Caco-2 (cell line): ENCODE measurements at regions not wholly inside any gene's neighbourhood (a gene's known extent, or its start where the extent isn't known, plus 50 kb on each side); places are given as distances from the start of the nearest gene placed in this dataset.

Source experiments
- BruUV-seq: library from RNA; stranded (reverse); fragments of 400-500 nt; replicated peaks from 2 replicates; lab custom pipeline; 2021; lab: Mats Ljungman, UMichigan
- CTCF ChIA-PET: fragments of 300-600 bp; sonication (Branson Sonifier 250); formaldehyde crosslinking; loops from one replicate; lab custom pipeline; 2022; ENCODE audit warnings: antibody characterized with exemption; lab: Charles Lee
- POLR2A ChIA-PET: fragments of 300-600 bp; sonication (Branson Sonifier 250); formaldehyde crosslinking; loops from one replicate; lab custom pipeline; 2022; ENCODE audit warnings: antibody characterized with exemption; lab: Charles Lee
- DNase-seq, 2 experiments: peaks; one replicate each; pipeline versions ENCODE4 v3.0.0 to v3.0.0-alpha.2; 2020 to 2022
- H3K27me3 ChIP-seq: replicated peaks from 2 replicates; pipeline ENCODE4 v1.6.0; 2011; ENCODE audit warnings: low read length; ENCODE audit not compliant: control insufficient read depth, insufficient read depth
- H3K36me3 ChIP-seq: 2 replicates; pipeline ENCODE4 v1.5.1; 2011; ENCODE audit warnings: low read length; ENCODE audit not compliant: control insufficient read depth, insufficient read depth
- H3K4me1 ChIP-seq: fragments of 250-450 bp; sonication (Bioruptor Pico); 2 replicates; pipeline ENCODE4 v1.5.1; 2020; ENCODE audit warnings: mild to moderate bottlenecking
- H3K4me3 ChIP-seq: 2 replicates; pipeline ENCODE4 v1.5.1; 2011; ENCODE audit warnings: low read depth, mild to moderate bottlenecking, control low read depth, low read length
- H3K9me3 ChIP-seq: fragments of 250-450 bp; sonication (Bioruptor Pico); 2 replicates; pipeline ENCODE4 v1.5.1; 2020; ENCODE audit warnings: mild to moderate bottlenecking, moderate library complexity
- H3K27ac Mint-ChIP-seq: one replicate; pipeline ENCODE4 v1.8.0; 2022; ENCODE audit warnings: mixed read lengths; ENCODE audit not compliant: unreplicated experiment
- H3K27me3 Mint-ChIP-seq: one replicate; pipeline ENCODE4 v1.8.0; 2022; ENCODE audit warnings: mixed read lengths; ENCODE audit not compliant: insufficient read depth, unreplicated experiment
- H3K36me3 Mint-ChIP-seq: one replicate; pipeline ENCODE4 v1.8.0; 2022; ENCODE audit warnings: mild to moderate bottlenecking, mixed read lengths; ENCODE audit not compliant: insufficient read depth, unreplicated experiment
- H3K4me1 Mint-ChIP-seq: one replicate; pipeline ENCODE4 v1.8.0; 2022; ENCODE audit warnings: low read depth, mixed read lengths; ENCODE audit not compliant: unreplicated experiment
- H3K4me3 Mint-ChIP-seq: one replicate; pipeline ENCODE4 v1.8.0; 2022; ENCODE audit warnings: mild to moderate bottlenecking, moderate library complexity, mixed read lengths; ENCODE audit not compliant: unreplicated experiment
- H3K9me3 Mint-ChIP-seq: one replicate; pipeline ENCODE4 v1.8.0; 2022; ENCODE audit warnings: mixed read lengths; ENCODE audit not compliant: unreplicated experiment
- CTCF ChIP-seq, 2 experiments: fragments of 200-600 bp in 1 of 2; IDR thresholded peaks; 1 replicate in 1 of 2; 2 replicates in 1 of 2; pipeline versions ENCODE4 v1.5.1 to v1.8.0; 2011 to 2022; ENCODE audit warnings: antibody characterized with exemption in 1 of 2, control low read depth in 1 of 2, inconsistent platforms in 1 of 2, low read depth in 1 of 2, low read length in 1 of 2, mild to moderate bottlenecking in 1 of 2, moderate library complexity in 1 of 2; ENCODE audit not compliant: insufficient read depth in 1 of 2, severe bottlenecking in 1 of 2, unreplicated experiment in 1 of 2
- intact Hi-C: fragments of 100-400 bp; cut with micrococcal nuclease; formaldehyde crosslinking; loops from one replicate; pipeline ENCODE4 v1.10.0; 2022; ENCODE audit not compliant: unreplicated experiment

- no peaks in the 10 kb centered on the region for H3K36me3 Mint-ChIP-seq
- TF ChIP-seq CTCF (IDR thresholded peaks at IDR 0.05; ENCODE audit: insufficient read depth in 1 of 2, low read depth in 1 of 2, low read length in 1 of 2, severe bottlenecking in 1 of 2, unreplicated experiment in 1 of 2) = no peak
- no peaks in the 10 kb centered on the region for H3K27me3 ChIP-seq
- no peaks in the 10 kb centered on the region for H3K27me3 Mint-ChIP-seq
- intact Hi-C loops = no loop called here
- DNase-seq = no peak
- POLR2A ChIA-PET = no interaction called here
- H3K4me1 Mint-ChIP-seq = peaks cover 20% of the 10 kb centered on the region
- BruUV-seq = no TSS peak
- no peaks in the 10 kb centered on the region for H3K9me3 Mint-ChIP-seq
- H3K9me3 ChIP-seq = no peaks in the 10 kb centered on the region
- H3K4me3 ChIP-seq = no peak overlapping the region
- peaks cover 12% of the 10 kb centered on the region for H3K4me1 ChIP-seq
- H3K4me3 Mint-ChIP-seq = no peak overlapping the region
- H3K27ac Mint-ChIP-seq = peak overlapping the region; percentile 48
- no peaks in the 10 kb centered on the region for H3K36me3 ChIP-seq
- CTCF ChIA-PET = no interaction called here
Measured at GRCh38 chr1:22289307-22289995, 146.6 kb upstream of the WNT4 start.

GRCh38 chr1:22290157-22290556, 147.3 kb upstream of the WNT4 start:
- no peak for DNase-seq
- ChIA-PET CTCF (no interaction called here), POLR2A (no interaction called here)
- peaks cover 20% of the 10 kb centered on the region for H3K4me1 Mint-ChIP-seq
- no peaks in the 10 kb centered on the region for H3K9me3 ChIP-seq
- H3K27me3 ChIP-seq = no peaks in the 10 kb centered on the region
- no peaks in the 10 kb centered on the region for H3K9me3 Mint-ChIP-seq
- H3K36me3 ChIP-seq = no peaks in the 10 kb centered on the region
- peak overlapping the region; percentile 48 for H3K27ac Mint-ChIP-seq
- H3K4me1 ChIP-seq = peaks cover 12% of the 10 kb centered on the region
- intact Hi-C loops = no loop called here
- H3K4me3 Mint-ChIP-seq = no peak overlapping the region
- BruUV-seq = no TSS peak
- H3K4me3 ChIP-seq = no peak overlapping the region
- H3K27me3 Mint-ChIP-seq = no peaks in the 10 kb centered on the region
- no peaks in the 10 kb centered on the region for H3K36me3 Mint-ChIP-seq
- no peak for TF ChIP-seq CTCF (IDR thresholded peaks at IDR 0.05; ENCODE audit: insufficient read depth in 1 of 2, low read depth in 1 of 2, low read length in 1 of 2, severe bottlenecking in 1 of 2, unreplicated experiment in 1 of 2)

GRCh38 chr1:22290611-22291010, 147.7 kb upstream of the WNT4 start:
- ChIA-PET POLR2A (no interaction called here), CTCF (no interaction called here)
- Mint-ChIP-seq H3K4me1 (peaks cover 20% of the 10 kb centered on the region), H3K27ac (no peak overlapping the region), H3K4me3 (no peak overlapping the region), H3K9me3 (no peaks in the 10 kb centered on the region), H3K36me3 (no peaks in the 10 kb centered on the region), H3K27me3 (no peaks in the 10 kb centered on the region)
- Histone ChIP-seq H3K36me3 (no peaks in the 10 kb centered on the region), H3K4me1 (peaks cover 12% of the 10 kb centered on the region), H3K4me3 (no peak overlapping the region), H3K27me3 (no peaks in the 10 kb centered on the region; the same call in 1 of the 2 replicates), H3K9me3 (no peaks in the 10 kb centered on the region)
- TF ChIP-seq CTCF (IDR thresholded peaks at IDR 0.05; ENCODE audit: insufficient read depth in 1 of 2, low read depth in 1 of 2, low read length in 1 of 2, severe bottlenecking in 1 of 2, unreplicated experiment in 1 of 2) = no peak
- intact Hi-C loops = no loop called here
- no peak for DNase-seq
- no TSS peak for BruUV-seq
